ENCODE measurements at regions not wholly inside any gene's neighbourhood (a gene's known extent, or its start where the extent isn't known, plus 50 kb on each side); places are given as distances from the start of the nearest gene placed in this dataset.
"Not testable (repeated sequence)": the region's sequence is repeated elsewhere in the genome, so short reads cannot be mapped to it uniquely, and the experiment has no call there.

GRCh38 chr12:94916663-94917062 is 86.8 kb downstream of the NDUFA12 start:
- H3K36me3 ChIP-seq: no peaks in the 10 kb centered on the region
- no peak for TF ChIP-seq CTCF (IDR thresholded peaks at IDR 0.05)
- ATAC-seq (ENCODE audit: insufficient number of reproducible peaks, low FRiP score, low read depth) (no peak), DNase-seq (ENCODE audit: low spot score) (no peak)
- H3K27me3 ChIP-seq (replicated peaks; ENCODE audit: insufficient read depth): no peaks in the 10 kb centered on the region
- no peak overlapping the region for H3K4me3 ChIP-seq
- no peak overlapping the region for H3K27ac ChIP-seq
- H3K4me1 ChIP-seq (ENCODE audit: control insufficient read depth in 1 of 2, low read depth in 2 of 2): no peaks in the 10 kb centered on the region
- H3K9me3 ChIP-seq: no peaks in the 10 kb centered on the region

- Histone ChIP-seq H3K4me1 (ENCODE audit: control insufficient read depth in 1 of 2, low read depth in 2 of 2) (no peaks in the 10 kb centered on the region), H3K36me3 (no peaks in the 10 kb centered on the region), H3K27me3 (replicated peaks; ENCODE audit: insufficient read depth) (no peaks in the 10 kb centered on the region), H3K27ac (no peak overlapping the region), H3K4me3 (no peak overlapping the region), H3K9me3 (no peaks in the 10 kb centered on the region)
- DNase-seq (ENCODE audit: low spot score) (no peak), ATAC-seq (ENCODE audit: insufficient number of reproducible peaks, low FRiP score, low read depth) (no peak)
- TF ChIP-seq CTCF (IDR thresholded peaks at IDR 0.05): no peak
Measured at GRCh38 chr12:94909663-94910062, 93.8 kb downstream of the NDUFA12 start.

- not testable (repeated sequence) for ATAC-seq (ENCODE audit: insufficient number of reproducible peaks, low FRiP score, low read depth); H3K4me3 ChIP-seq
Measured at GRCh38 chr12:94905749-94906148, 97.7 kb downstream of the NDUFA12 start.

GRCh38 chr12:94900496-94900895 is 103.0 kb downstream of the NDUFA12 start:
- Histone ChIP-seq H3K36me3 (no peaks in the 10 kb centered on the region), H3K4me1 (ENCODE audit: control insufficient read depth in 1 of 2, low read depth in 2 of 2) (no peaks in the 10 kb centered on the region), H3K27me3 (replicated peaks; ENCODE audit: insufficient read depth) (no peaks in the 10 kb centered on the region), H3K27ac (no peak overlapping the region), H3K4me3 (no peak overlapping the region), H3K9me3 (no peaks in the 10 kb centered on the region)
- ATAC-seq (ENCODE audit: insufficient number of reproducible peaks, low FRiP score, low read depth) (no peak), DNase-seq (ENCODE audit: low spot score) (no peak)
- no peak for TF ChIP-seq CTCF (IDR thresholded peaks at IDR 0.05)

More at GRCh38 chr12:94905749-94906148, 97.7 kb downstream of the NDUFA12 start:
- DNase-seq (ENCODE audit: low spot score); H3K36me3 ChIP-seq; H3K27ac ChIP-seq; H3K9me3 ChIP-seq; H3K4me1 ChIP-seq (ENCODE audit: control insufficient read depth in 1 of 2, low read depth in 2 of 2); H3K27me3 ChIP-seq (replicated peaks; ENCODE audit: insufficient read depth): not testable (repeated sequence)

GRCh38 chr12:94898388-94898787 is 105.1 kb downstream of the NDUFA12 start:
- Histone ChIP-seq H3K9me3 (no peaks in the 10 kb centered on the region), H3K27me3 (replicated peaks; ENCODE audit: insufficient read depth) (no peaks in the 10 kb centered on the region), H3K4me1 (ENCODE audit: control insufficient read depth in 1 of 2, low read depth in 2 of 2) (no peaks in the 10 kb centered on the region), H3K27ac (no peak overlapping the region), H3K4me3 (no peak overlapping the region), H3K36me3 (no peaks in the 10 kb centered on the region)
- ATAC-seq (ENCODE audit: insufficient number of reproducible peaks, low FRiP score, low read depth): no peak
- no peak for TF ChIP-seq CTCF (IDR thresholded peaks at IDR 0.05)
- no peak for DNase-seq (ENCODE audit: low spot score)

GRCh38 chr12:94892544-94893267 is 110.8 kb downstream of the NDUFA12 start:
- ATAC-seq (ENCODE audit: insufficient number of reproducible peaks, low FRiP score, low read depth): no peak
- H3K4me1 ChIP-seq (ENCODE audit: control insufficient read depth in 1 of 2, low read depth in 2 of 2): no peaks in the 10 kb centered on the region
- no peak overlapping the region for H3K4me3 ChIP-seq
- H3K9me3 ChIP-seq: no peaks in the 10 kb centered on the region
- no peak for TF ChIP-seq CTCF (IDR thresholded peaks at IDR 0.05)
- H3K27me3 ChIP-seq (replicated peaks; ENCODE audit: insufficient read depth): no peaks in the 10 kb centered on the region
- no peak overlapping the region for H3K27ac ChIP-seq
- no peaks in the 10 kb centered on the region for H3K36me3 ChIP-seq
- no peak for DNase-seq (ENCODE audit: low spot score)

All from thoracic aorta (tissue), 2 donors.